Nephron progenitor cell (in vitro differentiated cells): ENCODE measurements at regions not wholly inside any gene's neighbourhood (a gene's known extent, or its start where the extent isn't known, plus 50 kb on each side); places are given as distances from the start of the nearest gene placed in this dataset.
"Not testable (repeated sequence)": the region's sequence is repeated elsewhere in the genome, so short reads cannot be mapped to it uniquely, and the experiment has no call there.

Experiments used
- DNase-seq: peaks from one replicate; pipeline ENCODE4 v3.0.0; 2021
- H3K27ac Mint-ChIP-seq: 2 replicates; pipeline ENCODE4 v1.8.0; 2021; ENCODE audit warnings: mild to moderate bottlenecking, moderate library complexity, mixed read lengths
- H3K27me3 Mint-ChIP-seq: 2 replicates; pipeline ENCODE4 v1.8.0; 2021; ENCODE audit warnings: mild to moderate bottlenecking, low read depth, mixed read lengths; ENCODE audit not compliant: poor library complexity
- H3K36me3 Mint-ChIP-seq: 2 replicates; pipeline ENCODE4 v1.8.0; 2021; ENCODE audit warnings: low read depth, mixed read lengths
- H3K4me1 Mint-ChIP-seq: 2 replicates; pipeline ENCODE4 v1.8.0; 2021; ENCODE audit warnings: mixed read lengths
- H3K4me3 Mint-ChIP-seq: 2 replicates; pipeline ENCODE4 v1.8.0; 2021; ENCODE audit warnings: mild to moderate bottlenecking, moderate library complexity, mixed read lengths
- H3K9me3 Mint-ChIP-seq: 2 replicates; pipeline ENCODE4 v1.8.0; 2021; ENCODE audit warnings: mild to moderate bottlenecking, moderate library complexity, mixed read lengths
- TF ChIP-seq, protein P1 (sequence below): fragments of 200-600 bp; sonication (generic); IDR thresholded peaks from 2 replicates; pipeline ENCODE4 v1.5.0; 2021; ENCODE audit warnings: antibody characterized with exemption

DNA sequence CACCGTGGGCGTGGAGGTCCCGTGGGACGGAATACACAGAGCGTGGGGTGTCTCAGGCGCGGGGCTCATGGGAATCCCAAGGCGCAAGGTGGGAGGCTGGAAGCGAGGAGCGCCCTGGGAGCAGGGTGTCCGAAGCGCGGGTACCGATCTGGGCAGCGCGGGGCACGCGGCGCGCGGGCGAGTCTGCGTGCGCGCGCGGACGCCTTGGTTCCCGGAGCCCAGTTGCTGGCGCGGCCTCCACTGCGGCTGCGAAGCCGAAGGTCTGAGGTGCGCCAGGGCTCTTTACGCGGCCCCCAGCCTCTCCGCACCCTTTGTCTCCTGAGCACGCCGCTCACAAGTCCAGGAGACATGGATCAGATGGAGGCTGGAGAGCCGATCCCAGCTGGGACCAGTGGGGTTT, 118.5 kb downstream of the CRLF3 start:
- H3K4me3 Mint-ChIP-seq, H3K27me3 Mint-ChIP-seq, H3K36me3 Mint-ChIP-seq, H3K9me3 Mint-ChIP-seq, H3K27ac Mint-ChIP-seq, DNase-seq: not testable (repeated sequence)
- peaks cover 39% of the 10 kb centered on the region for H3K4me1 Mint-ChIP-seq

DNA sequence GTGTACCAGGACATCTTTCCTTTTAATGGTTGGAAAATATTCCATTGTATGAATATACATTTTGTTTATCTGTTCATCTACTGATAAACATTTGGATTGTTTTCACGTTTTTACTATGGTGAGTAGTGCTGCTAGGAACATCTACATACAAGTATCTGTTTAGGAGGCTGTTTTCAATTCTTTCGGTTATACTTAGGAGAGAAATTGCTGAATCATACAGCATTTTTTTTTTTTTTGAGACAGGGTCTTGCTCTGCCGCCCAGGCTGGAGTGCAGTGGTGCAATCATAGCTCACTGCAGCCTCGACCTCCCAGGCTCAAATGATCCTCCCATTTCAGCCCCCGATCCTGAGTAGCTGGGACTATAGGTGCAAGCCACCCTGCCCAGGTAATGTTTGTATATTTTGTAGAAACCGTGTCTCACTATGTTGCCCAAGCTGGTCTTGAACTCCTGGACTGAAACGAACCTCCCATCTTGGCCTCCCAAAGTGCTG, 122.9 kb downstream of the CRLF3 start:
- H3K4me1 Mint-ChIP-seq, result peaks cover 18% of the 10 kb centered on the region
- H3K4me3 Mint-ChIP-seq, result no peak overlapping the region
- no peak overlapping the region for H3K27ac Mint-ChIP-seq
- no peaks in the 10 kb centered on the region for H3K9me3 Mint-ChIP-seq
- no peaks in the 10 kb centered on the region for H3K36me3 Mint-ChIP-seq
- H3K27me3 Mint-ChIP-seq, result peaks cover 42% of the 10 kb centered on the region
- TF ChIP-seq, protein P1, sequence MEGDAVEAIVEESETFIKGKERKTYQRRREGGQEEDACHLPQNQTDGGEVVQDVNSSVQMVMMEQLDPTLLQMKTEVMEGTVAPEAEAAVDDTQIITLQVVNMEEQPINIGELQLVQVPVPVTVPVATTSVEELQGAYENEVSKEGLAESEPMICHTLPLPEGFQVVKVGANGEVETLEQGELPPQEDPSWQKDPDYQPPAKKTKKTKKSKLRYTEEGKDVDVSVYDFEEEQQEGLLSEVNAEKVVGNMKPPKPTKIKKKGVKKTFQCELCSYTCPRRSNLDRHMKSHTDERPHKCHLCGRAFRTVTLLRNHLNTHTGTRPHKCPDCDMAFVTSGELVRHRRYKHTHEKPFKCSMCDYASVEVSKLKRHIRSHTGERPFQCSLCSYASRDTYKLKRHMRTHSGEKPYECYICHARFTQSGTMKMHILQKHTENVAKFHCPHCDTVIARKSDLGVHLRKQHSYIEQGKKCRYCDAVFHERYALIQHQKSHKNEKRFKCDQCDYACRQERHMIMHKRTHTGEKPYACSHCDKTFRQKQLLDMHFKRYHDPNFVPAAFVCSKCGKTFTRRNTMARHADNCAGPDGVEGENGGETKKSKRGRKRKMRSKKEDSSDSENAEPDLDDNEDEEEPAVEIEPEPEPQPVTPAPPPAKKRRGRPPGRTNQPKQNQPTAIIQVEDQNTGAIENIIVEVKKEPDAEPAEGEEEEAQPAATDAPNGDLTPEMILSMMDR, result no peak
- DNase-seq, result no peak

DNA sequence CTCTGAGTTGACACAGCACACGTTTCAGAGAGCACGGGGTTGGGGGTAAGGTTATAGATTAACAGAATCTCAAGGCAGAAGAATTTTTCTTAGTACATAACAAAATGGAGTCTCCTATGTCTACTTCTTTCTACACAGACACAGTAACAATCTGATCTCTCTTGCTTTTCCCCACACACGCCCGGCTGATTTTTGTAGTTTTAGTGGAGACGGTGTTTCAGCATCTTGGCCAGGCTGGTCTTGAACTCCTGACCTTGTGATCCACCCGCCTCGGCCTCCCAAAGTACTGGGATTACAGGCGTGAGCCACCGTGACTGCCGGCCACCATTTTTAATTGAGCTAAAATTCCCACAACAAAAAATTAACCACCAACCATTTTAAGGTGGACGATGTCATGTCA, 123.7 kb downstream of the CRLF3 start:
- peaks cover 16% of the 10 kb centered on the region for H3K4me1 Mint-ChIP-seq
- H3K27ac Mint-ChIP-seq, H3K4me3 Mint-ChIP-seq, DNase-seq, H3K9me3 Mint-ChIP-seq, H3K36me3 Mint-ChIP-seq: not testable (repeated sequence)
- peaks cover 50% of the 10 kb centered on the region for H3K27me3 Mint-ChIP-seq

GRCh38 chr17:30697619-30698460, 126.7 kb downstream of the CRLF3 start:
- H3K27me3 Mint-ChIP-seq, result peaks cover 75% of the 10 kb centered on the region
- not testable (repeated sequence) for H3K27ac Mint-ChIP-seq, H3K36me3 Mint-ChIP-seq, H3K4me3 Mint-ChIP-seq, H3K9me3 Mint-ChIP-seq
- peaks cover 21% of the 10 kb centered on the region for H3K4me1 Mint-ChIP-seq
- DNase-seq, result peak; percentile 83
- TF ChIP-seq, protein P1, result peak; percentile 90

GRCh38 chr17:30696234-30696633, 128.3 kb downstream of the CRLF3 start:
- TF ChIP-seq, protein P1, result no peak
- H3K27me3 Mint-ChIP-seq, result peaks cover 78% of the 10 kb centered on the region
- H3K9me3 Mint-ChIP-seq, result no peaks in the 10 kb centered on the region
- no peak overlapping the region for H3K4me3 Mint-ChIP-seq
- no peak for DNase-seq
- peaks cover 19% of the 10 kb centered on the region for H3K4me1 Mint-ChIP-seq
- H3K36me3 Mint-ChIP-seq, result no peaks in the 10 kb centered on the region
- no peak overlapping the region for H3K27ac Mint-ChIP-seq

GRCh38 chr17:30695265-30695811, 129.2 kb downstream of the CRLF3 start:
- H3K36me3 Mint-ChIP-seq, H3K4me3 Mint-ChIP-seq, H3K9me3 Mint-ChIP-seq, DNase-seq, H3K27ac Mint-ChIP-seq: not testable (repeated sequence)
- Mint-ChIP-seq H3K4me1 (peaks cover 13% of the 10 kb centered on the region), H3K27me3 (peaks cover 75% of the 10 kb centered on the region)

DNA sequence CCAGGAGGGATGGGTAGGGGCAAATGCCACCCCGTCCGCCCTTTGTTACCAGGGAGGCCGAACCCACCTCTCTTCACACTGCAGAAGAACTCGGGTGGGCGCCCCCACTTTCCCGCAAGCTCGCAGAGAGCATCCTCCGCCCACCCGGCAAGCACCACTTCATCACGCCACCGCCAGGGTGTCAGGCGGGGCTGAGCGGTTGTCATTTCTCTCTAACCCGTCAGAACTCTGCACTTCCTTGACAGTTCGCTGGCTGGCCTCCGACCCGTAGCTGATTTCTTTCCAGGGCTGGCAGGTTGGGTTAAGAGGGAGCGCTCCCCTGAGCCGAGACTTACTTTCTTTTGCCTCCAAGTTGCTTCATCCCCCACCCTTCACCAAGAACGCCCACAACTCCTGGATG, 130.7 kb downstream of the CRLF3 start:
- peak overlapping the region; percentile 70 for H3K27ac Mint-ChIP-seq
- peaks cover 20% of the 10 kb centered on the region for H3K4me1 Mint-ChIP-seq
- peak; percentile 49 for DNase-seq
- peak overlapping the region; percentile 62 for H3K4me3 Mint-ChIP-seq
- not testable (repeated sequence) for H3K36me3 Mint-ChIP-seq, H3K9me3 Mint-ChIP-seq
- TF ChIP-seq, protein P1, result peak; percentile 44
- H3K27me3 Mint-ChIP-seq, result peaks cover 64% of the 10 kb centered on the region

- Mint-ChIP-seq H3K4me1 (peaks cover 30% of the 10 kb centered on the region), H3K27ac (peak overlapping the region; percentile 66), H3K27me3 (peaks cover 32% of the 10 kb centered on the region)
- DNase-seq, H3K4me3 Mint-ChIP-seq, H3K36me3 Mint-ChIP-seq, H3K9me3 Mint-ChIP-seq: not testable (repeated sequence)
These were observed 135.1 kb downstream of the CRLF3 start for GRCh38 chr17:30689266-30690000.

DNA sequence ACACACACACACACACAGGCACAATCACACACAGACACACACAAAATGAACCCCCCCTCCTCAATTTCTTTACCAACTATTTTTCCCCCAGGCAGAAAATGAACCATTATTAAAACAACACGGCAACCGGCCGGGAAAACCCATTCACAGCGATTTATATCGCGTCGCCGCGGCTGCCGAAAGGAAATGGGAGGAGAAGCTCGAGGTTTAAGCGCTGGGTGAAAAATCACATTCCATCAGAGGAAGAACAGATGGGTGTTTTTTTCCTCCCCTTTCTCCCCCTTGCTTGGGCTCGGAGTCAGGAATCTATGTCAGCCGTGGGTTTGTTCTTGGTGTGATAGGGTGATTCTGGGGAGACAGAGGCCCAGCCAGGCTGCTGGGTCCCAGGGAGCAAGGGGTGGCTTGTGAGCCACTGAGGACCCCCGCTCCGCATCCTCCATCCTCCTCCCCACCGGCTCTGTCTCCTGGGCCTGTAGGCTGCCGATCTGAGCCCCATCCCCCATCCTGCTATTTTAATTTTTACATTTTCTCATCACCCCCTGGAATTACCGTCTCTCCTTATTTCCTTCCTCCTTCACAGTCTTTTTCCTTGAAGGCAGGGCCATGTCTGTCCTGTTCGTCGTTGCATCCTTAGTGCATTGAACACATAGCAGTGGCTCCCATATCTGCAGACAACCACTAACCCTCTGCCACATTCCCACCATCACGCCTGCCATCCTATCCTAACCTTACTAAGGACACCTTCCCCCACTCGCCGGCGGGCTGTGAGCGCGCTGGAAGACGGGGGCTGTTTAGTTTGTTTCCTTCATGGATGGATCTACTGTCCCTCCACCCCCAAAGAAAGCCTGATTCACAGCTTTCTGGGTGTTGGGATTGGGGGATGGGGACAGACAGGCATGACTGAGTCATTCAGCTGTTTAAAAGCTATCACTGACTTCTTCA, 137.7 kb downstream of the CRLF3 start:
- peak overlapping the region; percentile 22 for H3K4me3 Mint-ChIP-seq
- H3K36me3 Mint-ChIP-seq, DNase-seq, H3K27ac Mint-ChIP-seq, H3K9me3 Mint-ChIP-seq: not testable (repeated sequence)
- peaks cover 16% of the 10 kb centered on the region for H3K27me3 Mint-ChIP-seq
- peaks cover 24% of the 10 kb centered on the region for H3K4me1 Mint-ChIP-seq
